B cell (primary cell): ENCODE measurements at regions not wholly inside any gene's neighbourhood (a gene's known extent, or its start where the extent isn't known, plus 50 kb on each side); places are given as distances from the start of the nearest gene placed in this dataset.

Source experiments
- ATAC-seq: fragments of 200-7000 bp; cut with Tn5 transposase; one replicate; pipeline ENCODE4 v1.10.0; 2021; ENCODE audit warnings: low read depth, mild to moderate bottlenecking, moderate number of reproducible peaks, moderate library complexity
- CTCF ChIA-PET: fragments of 350-600 bp; sonication (Branson Sonifier 250); formaldehyde crosslinking; loops from one replicate; lab custom pipeline; 2021; ENCODE audit warnings: antibody characterized with exemption, inconsistent platforms; lab: Charles Lee
- POLR2A ChIA-PET: fragments of 350-600 bp; sonication (Branson Sonifier 250); formaldehyde crosslinking; loops from one replicate; lab custom pipeline; 2021; ENCODE audit warnings: antibody characterized with exemption; lab: Charles Lee
- DNase-seq: peaks from one replicate; pipeline ENCODE4 v3.0.0; 2013
- H2AFZ ChIP-seq: 2 replicates; pipeline ENCODE4 v1.6.1; 2012; ENCODE audit warnings: mild to moderate bottlenecking, low read depth, low read length; ENCODE audit not compliant: insufficient read depth, poor library complexity, severe bottlenecking
- H3K27ac ChIP-seq, 2 donors: 1 replicate in 1 of 2; 2 replicates in 1 of 2; pipeline ENCODE4 v1.5.1; 2012 to 2013; ENCODE audit warnings: low read length in 2 of 2, mild to moderate bottlenecking in 2 of 2, moderate library complexity in 1 of 2
- H3K27me3 ChIP-seq, 4 experiments: fragments of 200-600 bp in 1 of 4; sonication (generic) in 1 of 4; replicated peaks in 1 of 4; 1 replicate in 2 of 4; 2 replicates in 2 of 4; pipeline versions ENCODE4 v1.6.1 to v1.7.0; 2013 to 2016; ENCODE audit warnings: low read length in 3 of 4, mild to moderate bottlenecking in 2 of 4, mixed read lengths in 1 of 4, moderate library complexity in 1 of 4; ENCODE audit not compliant: insufficient read depth in 4 of 4, control insufficient read depth in 3 of 4; ENCODE audit errors: control extremely low read depth in 1 of 4
- H3K36me3 ChIP-seq, 2 experiments: replicated peaks in 1 of 2; 1 replicate in 1 of 2; 2 replicates in 1 of 2; pipeline versions ENCODE4 v1.6.1 to v1.7.1; 2013; ENCODE audit warnings: low read length in 1 of 2; ENCODE audit not compliant: insufficient read depth in 2 of 2, control insufficient read depth in 1 of 2; ENCODE audit errors: control extremely low read depth in 1 of 2, extremely low read depth in 1 of 2
- H3K4me1 ChIP-seq, 2 donors: fragments of 200-600 bp in 1 of 2; sonication (generic) in 1 of 2; 1 replicate in 1 of 2; 2 replicates in 1 of 2; pipeline versions ENCODE4 v1.5.1 to v1.6.1; 2013 to 2017; ENCODE audit warnings: low read length in 2 of 2; ENCODE audit not compliant: control insufficient read depth in 2 of 2, insufficient read depth in 2 of 2
- H3K4me2 ChIP-seq: replicated peaks from 2 replicates; pipeline ENCODE3; 2012; ENCODE audit warnings: mild to moderate bottlenecking, low read depth, low read length; ENCODE audit not compliant: poor library complexity, severe bottlenecking
- H3K4me3 ChIP-seq, 5 experiments: fragments of 200-600 bp in 1 of 5; sonication (generic) in 1 of 5; 1 replicate in 3 of 5; 2 replicates in 2 of 5; pipeline versions ENCODE4 v1.5.1 to v1.7.0; 2011 to 2016; ENCODE audit warnings: low read length in 4 of 5, mild to moderate bottlenecking in 4 of 5, low read depth in 2 of 5, control low read depth in 1 of 5, moderate library complexity in 1 of 5; ENCODE audit not compliant: insufficient read depth in 1 of 5; ENCODE audit errors: control extremely low read depth in 1 of 5, extremely low read depth in 1 of 5
- H3K79me2 ChIP-seq: fragments of 200-600 bp; sonication (generic); one replicate; pipeline ENCODE4 v1.6.0; 2016; ENCODE audit warnings: low read length; ENCODE audit not compliant: control insufficient read depth, insufficient read depth
- H3K9ac ChIP-seq: fragments of 200-600 bp; sonication (generic); 2 replicates; pipeline ENCODE4 v1.6.1; 2017; ENCODE audit warnings: mild to moderate bottlenecking, low read length, moderate library complexity
- H3K9me3 ChIP-seq, 3 donors: one replicate each; pipeline versions ENCODE4 v1.6.1 to v1.7.1; 2013; ENCODE audit warnings: low read length in 2 of 3; ENCODE audit not compliant: control insufficient read depth in 2 of 3, insufficient read depth in 1 of 3; ENCODE audit errors: control extremely low read depth in 1 of 3
- H4K20me1 ChIP-seq: 2 replicates; pipeline ENCODE4 v1.6.0; 2012; ENCODE audit warnings: mild to moderate bottlenecking, low read length; ENCODE audit not compliant: insufficient read depth, control insufficient read depth, poor library complexity, severe bottlenecking
- H3K27ac Mint-ChIP-seq: one replicate; pipeline ENCODE4 v1.8.0; 2021; ENCODE audit warnings: mixed read lengths
- H3K27me3 Mint-ChIP-seq: one replicate; pipeline ENCODE4 v1.8.0; 2021; ENCODE audit warnings: mixed read lengths
- H3K4me1 Mint-ChIP-seq: one replicate; pipeline ENCODE4 v1.8.0; 2021; ENCODE audit warnings: mixed read lengths
- H3K4me3 Mint-ChIP-seq: one replicate; pipeline ENCODE4 v1.8.0; 2021; ENCODE audit warnings: mixed read lengths
- H3K9me3 Mint-ChIP-seq: one replicate; pipeline ENCODE4 v1.8.0; 2022; ENCODE audit warnings: mixed read lengths; ENCODE audit not compliant: insufficient read depth
- EZH2 ChIP-seq: IDR thresholded peaks from 2 replicates; pipeline ENCODE4 v1.6.1; 2012; ENCODE audit warnings: borderline replicate concordance, low read depth, mild to moderate bottlenecking, moderate library complexity, low read length; ENCODE audit not compliant: insufficient read depth, poor library complexity, severe bottlenecking
- WGBS: methylation state at CpG from one replicate; pipeline ENCODE4 v1.1.5; 2013; ENCODE audit warnings: missing lambda C conversion rate; ENCODE audit not compliant: insufficient coverage; 5-methylcytosine and 5-hydroxymethylcytosine counted together
- intact Hi-C: fragments of 100-400 bp; cut with micrococcal nuclease; formaldehyde crosslinking; loops from one replicate; pipeline ENCODE4 v1.10.0; 2022
- TF ChIP-seq, protein P1 (sequence below): fragments of 200-600 bp; IDR thresholded peaks from one replicate; pipeline ENCODE4 v1.8.0; 2022; ENCODE audit warnings: antibody characterized with exemption, mild to moderate bottlenecking

- Mint-ChIP-seq H3K4me1 (no peaks in the 10 kb centered on the region), H3K27ac (no peak overlapping the region), H3K9me3 (peaks cover 4% of the 10 kb centered on the region), H3K4me3 (no peak overlapping the region), H3K27me3 (peaks cover 6% of the 10 kb centered on the region)
- Histone ChIP-seq H3K9me3 (peaks cover 0 to 4% (median 0%) of the 10 kb centered on the region in 3 donors), H2AFZ (no peak overlapping the region), H4K20me1 (no peaks in the 10 kb centered on the region), H3K27me3 (no peaks in the 10 kb centered on the region), H3K4me2 (no peak overlapping the region), H3K27ac (no peak overlapping the region), H3K79me2 (no peaks in the 10 kb centered on the region), H3K4me3 (no peak overlapping the region), H3K4me1 (no peaks in the 10 kb centered on the region), H3K36me3 (no peaks in the 10 kb centered on the region), H3K9ac (no peak overlapping the region)
- intact Hi-C loops = no loop called here
- WGBS = 87% methylated on average over 4 of the region's 4 CpGs
- POLR2A ChIA-PET = no interaction called here
- TF ChIP-seq, protein P1, sequence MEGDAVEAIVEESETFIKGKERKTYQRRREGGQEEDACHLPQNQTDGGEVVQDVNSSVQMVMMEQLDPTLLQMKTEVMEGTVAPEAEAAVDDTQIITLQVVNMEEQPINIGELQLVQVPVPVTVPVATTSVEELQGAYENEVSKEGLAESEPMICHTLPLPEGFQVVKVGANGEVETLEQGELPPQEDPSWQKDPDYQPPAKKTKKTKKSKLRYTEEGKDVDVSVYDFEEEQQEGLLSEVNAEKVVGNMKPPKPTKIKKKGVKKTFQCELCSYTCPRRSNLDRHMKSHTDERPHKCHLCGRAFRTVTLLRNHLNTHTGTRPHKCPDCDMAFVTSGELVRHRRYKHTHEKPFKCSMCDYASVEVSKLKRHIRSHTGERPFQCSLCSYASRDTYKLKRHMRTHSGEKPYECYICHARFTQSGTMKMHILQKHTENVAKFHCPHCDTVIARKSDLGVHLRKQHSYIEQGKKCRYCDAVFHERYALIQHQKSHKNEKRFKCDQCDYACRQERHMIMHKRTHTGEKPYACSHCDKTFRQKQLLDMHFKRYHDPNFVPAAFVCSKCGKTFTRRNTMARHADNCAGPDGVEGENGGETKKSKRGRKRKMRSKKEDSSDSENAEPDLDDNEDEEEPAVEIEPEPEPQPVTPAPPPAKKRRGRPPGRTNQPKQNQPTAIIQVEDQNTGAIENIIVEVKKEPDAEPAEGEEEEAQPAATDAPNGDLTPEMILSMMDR = no peak
- no peak for TF ChIP-seq EZH2
- CTCF ChIA-PET = no interaction called here
- ATAC-seq (no peak), DNase-seq (no peak)
Measured at GRCh38 chr13:111664696-111665095, 344.3 kb downstream of the TEX29 start.

- TF ChIP-seq, protein P1 = no peak
- TF ChIP-seq EZH2 = no peak
- Mint-ChIP-seq H3K9me3 (peaks cover 4% of the 10 kb centered on the region), H3K4me3 (no peak overlapping the region), H3K27me3 (peaks cover 6% of the 10 kb centered on the region), H3K27ac (no peak overlapping the region), H3K4me1 (no peaks in the 10 kb centered on the region)
- H3K4me1 ChIP-seq = no peaks in the 10 kb centered on the region
- no peak for ATAC-seq
- no peak overlapping the region for H3K4me3 ChIP-seq
- H3K9me3 ChIP-seq = peaks cover 0 to 4% (median 0%) of the 10 kb centered on the region in 3 donors
- intact Hi-C loops = no loop called here
- no peak overlapping the region for H3K27ac ChIP-seq
- H3K36me3 ChIP-seq = no peaks in the 10 kb centered on the region
- ChIA-PET POLR2A (no interaction called here), CTCF (no interaction called here)
- H4K20me1 ChIP-seq = no peaks in the 10 kb centered on the region
- no peak overlapping the region for H3K4me2 ChIP-seq
- no peaks in the 10 kb centered on the region for H3K79me2 ChIP-seq
- no peak overlapping the region for H3K9ac ChIP-seq
- no peak overlapping the region for H2AFZ ChIP-seq
- 92% methylated on average over 11 of the region's 11 CpGs for WGBS
- H3K27me3 ChIP-seq = no peaks in the 10 kb centered on the region
- no peak for DNase-seq
Measured at GRCh38 chr13:111665691-111666095, 345.3 kb downstream of the TEX29 start.
